Keratinocyte (primary cell): ENCODE measurements at regions not wholly inside any gene's neighbourhood (a gene's known extent, or its start where the extent isn't known, plus 50 kb on each side); places are given as distances from the start of the nearest gene placed in this dataset.

Source experiments
- DNase-seq: peaks from one replicate; pipeline ENCODE4 v3.0.0-alpha.2; 2011; ENCODE audit warnings: low read depth, missing footprints, low spot score
- FAIRE-seq: peaks from 2 replicates; lab custom pipeline; 2011; peaks lifted over from hg19 to GRCh38; lab: Jason Lieb, UNC
- H2AFZ ChIP-seq: 2 replicates; pipeline ENCODE4 v1.6.0; 2012; ENCODE audit warnings: low read length, control low read depth, inconsistent platforms; ENCODE audit not compliant: control insufficient read depth
- H3K27ac ChIP-seq: 2 replicates; pipeline ENCODE4 v1.5.1; 2011; ENCODE audit warnings: low read length; ENCODE audit not compliant: control insufficient read depth, insufficient read depth
- H3K27me3 ChIP-seq: 3 replicates; pipeline ENCODE4 v1.6.0; 2011; ENCODE audit warnings: low read length; ENCODE audit not compliant: control insufficient read depth, insufficient read depth; ENCODE audit errors: extremely low read depth
- H3K36me3 ChIP-seq, 2 experiments: 2 replicates in 1 of 2; 3 replicates in 1 of 2; pipeline ENCODE4 v1.5.1; 2011; ENCODE audit warnings: low read length in 2 of 2, mild to moderate bottlenecking in 1 of 2; ENCODE audit not compliant: control insufficient read depth in 2 of 2, insufficient read depth in 2 of 2; ENCODE audit errors: extremely low read depth in 1 of 2
- H3K4me1 ChIP-seq: 3 replicates; pipeline ENCODE4 v1.5.1; 2011; ENCODE audit warnings: low read length; ENCODE audit not compliant: control insufficient read depth, insufficient read depth; ENCODE audit errors: extremely low read depth
- H3K4me2 ChIP-seq: 3 replicates; pipeline ENCODE4 v1.6.0; 2011; ENCODE audit warnings: low read depth, low read length; ENCODE audit not compliant: control insufficient read depth, insufficient read depth; ENCODE audit errors: extremely low read depth
- H3K4me3 ChIP-seq, 3 experiments: fragments of 200-600 bp in 1 of 3; sonication (generic) in 1 of 3; 2 replicates in 2 of 3; 3 replicates in 1 of 3; pipeline ENCODE4 v1.5.1; 2011 to 2016; ENCODE audit warnings: low read length in 3 of 3, mild to moderate bottlenecking in 3 of 3, control low read depth in 2 of 3, inconsistent platforms in 1 of 3, low read depth in 1 of 3, mixed read lengths in 1 of 3, mixed run types in 1 of 3, moderate library complexity in 1 of 3; ENCODE audit not compliant: control insufficient read depth in 2 of 3, insufficient read depth in 2 of 3; ENCODE audit errors: extremely low read depth in 1 of 3
- H3K79me2 ChIP-seq: 2 replicates; pipeline ENCODE4 v1.6.0; 2012; ENCODE audit warnings: low read length; ENCODE audit not compliant: control insufficient read depth, insufficient read depth
- H3K9ac ChIP-seq: 3 replicates; pipeline ENCODE4 v1.6.0; 2011; ENCODE audit warnings: low read length; ENCODE audit not compliant: control insufficient read depth, insufficient read depth; ENCODE audit errors: extremely low read depth
- H3K9me1 ChIP-seq: 3 replicates; pipeline ENCODE4 v1.6.0; 2011; ENCODE audit warnings: low read length; ENCODE audit not compliant: control insufficient read depth, insufficient read depth; ENCODE audit errors: extremely low read depth
- H3K9me3 ChIP-seq: 2 replicates; pipeline ENCODE4 v1.5.1; 2012; ENCODE audit warnings: low read depth, low read length; ENCODE audit not compliant: control insufficient read depth
- H4K20me1 ChIP-seq: 3 replicates; pipeline ENCODE4 v1.6.0; 2011; ENCODE audit warnings: low read length; ENCODE audit not compliant: control insufficient read depth, insufficient read depth; ENCODE audit errors: extremely low read depth
- EZH2 ChIP-seq: IDR thresholded peaks from one replicate; pipeline ENCODE4 v1.6.1; 2012; ENCODE audit warnings: inconsistent platforms, mild to moderate bottlenecking, low read length, moderate library complexity
- dilution Hi-C: fragments of 300-500 bp; cut with MboI; formaldehyde crosslinking; loops from one replicate; pipeline ENCODE4 v1.7.0; 2020; ENCODE audit warnings: low sequenced_read_pairs; ENCODE audit not compliant: extremely low pct_ligation_motif_present
- TF ChIP-seq, protein P1 (sequence below), 3 experiments: IDR thresholded peaks in 1 of 3; conservative IDR thresholded peaks in 1 of 3; optimal IDR thresholded peaks in 1 of 3; 2 replicates in 2 of 3; 3 replicates in 1 of 3; pipeline versions ENCODE3 to v1.5.1; 2011; ENCODE audit warnings: low read length in 3 of 3, mild to moderate bottlenecking in 3 of 3, moderate library complexity in 2 of 3, control low read depth in 1 of 3, inconsistent platforms in 1 of 3; ENCODE audit not compliant: insufficient read depth in 2 of 3; ENCODE audit errors: extremely low read depth in 1 of 3

DNA sequence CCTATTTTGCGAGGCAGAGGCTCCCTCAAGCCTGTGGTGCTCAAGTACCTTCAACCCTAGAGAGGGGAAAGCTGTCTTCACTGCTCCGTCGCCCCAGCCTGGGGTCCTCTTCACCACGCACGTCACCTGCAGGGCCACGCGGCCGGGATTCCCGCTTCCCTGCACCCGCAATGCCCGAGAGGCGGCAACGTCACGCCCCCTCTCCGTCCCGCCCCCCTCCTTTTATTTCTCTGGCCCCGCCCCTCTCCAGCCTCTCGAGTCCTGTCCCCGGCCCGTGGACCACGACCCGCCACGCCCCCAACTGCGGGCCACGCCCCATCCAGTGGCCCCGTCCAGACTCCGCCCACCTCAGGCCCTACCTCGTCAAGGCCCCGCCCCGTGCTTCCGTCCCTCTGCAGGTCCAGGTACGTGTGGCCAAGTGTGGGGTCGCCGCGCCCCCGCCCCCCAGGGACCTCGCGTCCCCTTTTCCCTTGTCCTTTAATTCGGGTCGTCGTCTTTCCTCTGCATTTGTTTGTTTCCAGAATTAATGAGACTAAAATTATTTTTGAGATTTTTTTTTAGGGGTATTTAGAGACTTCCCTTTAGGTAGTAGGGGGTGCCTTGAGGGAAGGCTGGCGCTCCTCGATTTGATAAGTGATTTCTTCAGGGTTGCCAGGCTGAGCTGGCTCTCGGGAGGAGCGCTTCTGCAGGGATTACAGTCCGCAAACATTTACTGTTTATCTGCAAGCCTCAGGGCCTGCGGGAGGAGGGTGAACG is 69.8 kb upstream of the BAIAP2L1 start:
- FAIRE-seq, result no peak
- peaks cover 4% of the 10 kb centered on the region for H3K27me3 ChIP-seq

DNA sequence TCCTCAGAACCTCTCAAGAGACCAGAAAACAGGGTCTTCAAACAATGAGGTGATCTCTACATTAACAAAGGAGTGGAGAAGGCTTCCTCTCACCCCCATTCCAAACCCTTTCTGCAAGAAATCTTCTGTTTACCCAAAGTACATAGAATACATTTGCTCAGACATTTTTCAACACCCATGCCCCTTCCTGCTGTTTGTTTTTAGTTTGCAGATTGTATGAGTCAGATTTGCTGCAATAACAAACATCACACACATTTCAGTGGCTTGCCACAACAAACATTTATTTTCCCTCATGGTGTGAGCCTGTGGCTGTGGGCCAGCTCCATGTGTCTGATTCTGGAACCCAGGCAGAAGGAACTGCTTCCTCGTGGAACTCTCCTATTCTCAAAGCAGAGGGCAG is 68.2 kb upstream of the BAIAP2L1 start:
- H2AFZ ChIP-seq, result no peak overlapping the region
- dilution Hi-C loops, result loop anchor here (25.0 kb wide), 1 partner anchor 368 kb away; no protein-coding TSS in a partner anchor

More for the DNA sequence above, 69.8 kb upstream of the BAIAP2L1 start:
- H3K4me1 ChIP-seq, result no peaks in the 10 kb centered on the region
- H3K4me2 ChIP-seq, result no peak overlapping the region
- no peak overlapping the region for H3K4me3 ChIP-seq
- H3K79me2 ChIP-seq, result no peaks in the 10 kb centered on the region
- no peak overlapping the region for H2AFZ ChIP-seq
- no peak overlapping the region for H3K27ac ChIP-seq
- TF ChIP-seq, protein P1, sequence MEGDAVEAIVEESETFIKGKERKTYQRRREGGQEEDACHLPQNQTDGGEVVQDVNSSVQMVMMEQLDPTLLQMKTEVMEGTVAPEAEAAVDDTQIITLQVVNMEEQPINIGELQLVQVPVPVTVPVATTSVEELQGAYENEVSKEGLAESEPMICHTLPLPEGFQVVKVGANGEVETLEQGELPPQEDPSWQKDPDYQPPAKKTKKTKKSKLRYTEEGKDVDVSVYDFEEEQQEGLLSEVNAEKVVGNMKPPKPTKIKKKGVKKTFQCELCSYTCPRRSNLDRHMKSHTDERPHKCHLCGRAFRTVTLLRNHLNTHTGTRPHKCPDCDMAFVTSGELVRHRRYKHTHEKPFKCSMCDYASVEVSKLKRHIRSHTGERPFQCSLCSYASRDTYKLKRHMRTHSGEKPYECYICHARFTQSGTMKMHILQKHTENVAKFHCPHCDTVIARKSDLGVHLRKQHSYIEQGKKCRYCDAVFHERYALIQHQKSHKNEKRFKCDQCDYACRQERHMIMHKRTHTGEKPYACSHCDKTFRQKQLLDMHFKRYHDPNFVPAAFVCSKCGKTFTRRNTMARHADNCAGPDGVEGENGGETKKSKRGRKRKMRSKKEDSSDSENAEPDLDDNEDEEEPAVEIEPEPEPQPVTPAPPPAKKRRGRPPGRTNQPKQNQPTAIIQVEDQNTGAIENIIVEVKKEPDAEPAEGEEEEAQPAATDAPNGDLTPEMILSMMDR (optimal IDR thresholded peaks at IDR 0.05 in 1 of 3, IDR thresholded peaks at IDR 0.05 in 1 of 3, conservative IDR thresholded peaks at IDR 0.05 in 1 of 3; ENCODE audit: extremely low read depth in 1 of 3, insufficient read depth in 2 of 3, low read length in 3 of 3), result no peak
- no peak for TF ChIP-seq EZH2
- H3K9ac ChIP-seq, result no peak overlapping the region
- H3K9me1 ChIP-seq, result no peaks in the 10 kb centered on the region
- DNase-seq, result no peak
- dilution Hi-C loops, result loop anchor here (25.0 kb wide), 1 partner anchor 367 kb away; no protein-coding TSS in a partner anchor
- no peaks in the 10 kb centered on the region for H4K20me1 ChIP-seq
- no peaks in the 10 kb centered on the region for H3K36me3 ChIP-seq
- H3K9me3 ChIP-seq, result no peaks in the 10 kb centered on the region

More for the DNA sequence above, 68.2 kb upstream of the BAIAP2L1 start:
- H3K9me1 ChIP-seq, result no peaks in the 10 kb centered on the region
- H3K4me3 ChIP-seq, result no peak overlapping the region
- no peak overlapping the region for H3K27ac ChIP-seq
- H3K27me3 ChIP-seq, result peaks cover 4% of the 10 kb centered on the region
- no peaks in the 10 kb centered on the region for H3K4me1 ChIP-seq
- H3K9me3 ChIP-seq, result no peaks in the 10 kb centered on the region
- H3K79me2 ChIP-seq, result no peaks in the 10 kb centered on the region
- H3K9ac ChIP-seq, result no peak overlapping the region
- TF ChIP-seq, protein P1 (optimal IDR thresholded peaks at IDR 0.05 in 1 of 3, IDR thresholded peaks at IDR 0.05 in 1 of 3, conservative IDR thresholded peaks at IDR 0.05 in 1 of 3; ENCODE audit: extremely low read depth in 1 of 3, insufficient read depth in 2 of 3, low read length in 3 of 3), result no peak
- no peak for TF ChIP-seq EZH2
- no peaks in the 10 kb centered on the region for H4K20me1 ChIP-seq
- H3K36me3 ChIP-seq, result no peaks in the 10 kb centered on the region
- FAIRE-seq, result no peak
- DNase-seq, result no peak
- H3K4me2 ChIP-seq, result no peak overlapping the region
